PC-3 (cell line): ENCODE measurements at regions not wholly inside any gene's neighbourhood (a gene's known extent, or its start where the extent isn't known, plus 50 kb on each side); places are given as distances from the start of the nearest gene placed in this dataset.

Experiments used
- CTCF ChIP-seq: fragments of 300-600 bp; sonication (generic); conservative IDR thresholded peaks from 2 replicates; pipeline ENCODE4 v1.5.1; 2017; ENCODE audit warnings: antibody characterized with exemption, low read depth, mild to moderate bottlenecking, low read length
- EZH2 ChIP-seq: fragments of 300-600 bp; sonication (generic); IDR thresholded peaks from one replicate; pipeline ENCODE4 v1.6.1; 2017; ENCODE audit warnings: antibody characterized with exemption, mild to moderate bottlenecking, low read length; ENCODE audit not compliant: unreplicated experiment

GRCh38 chr7:28348636-28349035 lies 63.7 kb upstream of the CREB5 start:
- TF ChIP-seq CTCF, result no peak
- no peak for TF ChIP-seq EZH2
